ENCODE measurements at regions not wholly inside any gene's neighbourhood (a gene's known extent, or its start where the extent isn't known, plus 50 kb on each side); places are given as distances from the start of the nearest gene placed in this dataset.

DNA sequence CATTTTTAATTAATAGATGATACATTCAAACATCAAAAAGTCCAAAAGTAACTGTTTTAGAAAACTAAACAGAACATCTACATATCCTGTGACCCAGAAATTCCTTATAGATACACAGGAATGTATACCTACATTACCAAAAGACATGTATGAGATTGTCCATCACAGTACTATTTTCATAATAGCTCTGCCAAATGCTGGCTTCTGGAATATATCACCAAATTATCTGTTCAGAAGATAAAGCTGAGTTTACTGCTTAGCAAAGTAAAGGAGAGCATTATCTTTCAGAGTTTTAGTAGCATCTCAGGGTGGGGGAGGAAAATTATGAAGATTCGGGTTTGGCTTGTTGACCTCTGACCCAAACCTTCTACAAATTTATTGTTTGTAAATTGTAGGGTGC is 368.9 kb upstream of the SLC7A11 start:
- TF ChIP-seq, protein P1, sequence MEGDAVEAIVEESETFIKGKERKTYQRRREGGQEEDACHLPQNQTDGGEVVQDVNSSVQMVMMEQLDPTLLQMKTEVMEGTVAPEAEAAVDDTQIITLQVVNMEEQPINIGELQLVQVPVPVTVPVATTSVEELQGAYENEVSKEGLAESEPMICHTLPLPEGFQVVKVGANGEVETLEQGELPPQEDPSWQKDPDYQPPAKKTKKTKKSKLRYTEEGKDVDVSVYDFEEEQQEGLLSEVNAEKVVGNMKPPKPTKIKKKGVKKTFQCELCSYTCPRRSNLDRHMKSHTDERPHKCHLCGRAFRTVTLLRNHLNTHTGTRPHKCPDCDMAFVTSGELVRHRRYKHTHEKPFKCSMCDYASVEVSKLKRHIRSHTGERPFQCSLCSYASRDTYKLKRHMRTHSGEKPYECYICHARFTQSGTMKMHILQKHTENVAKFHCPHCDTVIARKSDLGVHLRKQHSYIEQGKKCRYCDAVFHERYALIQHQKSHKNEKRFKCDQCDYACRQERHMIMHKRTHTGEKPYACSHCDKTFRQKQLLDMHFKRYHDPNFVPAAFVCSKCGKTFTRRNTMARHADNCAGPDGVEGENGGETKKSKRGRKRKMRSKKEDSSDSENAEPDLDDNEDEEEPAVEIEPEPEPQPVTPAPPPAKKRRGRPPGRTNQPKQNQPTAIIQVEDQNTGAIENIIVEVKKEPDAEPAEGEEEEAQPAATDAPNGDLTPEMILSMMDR (conservative IDR thresholded peaks at IDR 0.05): no peak
- no peak overlapping the region for H3K27ac ChIP-seq

DNA sequence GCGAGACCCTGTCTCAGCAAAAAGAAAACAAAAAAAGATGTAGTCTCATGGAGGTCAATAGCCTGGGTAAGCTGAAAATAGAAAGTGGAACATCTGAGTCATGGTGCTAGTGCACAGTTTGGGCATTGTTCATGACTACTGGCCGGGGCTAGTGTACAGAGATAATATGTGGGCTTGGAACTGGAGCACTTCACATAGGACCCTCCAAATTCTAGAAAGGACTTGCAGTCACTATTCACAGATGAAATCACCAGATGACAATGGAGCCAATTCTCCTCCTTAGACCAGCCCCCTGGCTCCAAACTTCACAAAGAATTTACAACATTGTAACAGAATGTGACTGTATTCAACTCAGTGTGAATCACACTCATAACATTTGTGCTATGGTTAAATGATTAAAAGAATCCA is 367.8 kb upstream of the SLC7A11 start:
- TF ChIP-seq, protein P1 (conservative IDR thresholded peaks at IDR 0.05): no peak
- no peak overlapping the region for H3K27ac ChIP-seq

DNA sequence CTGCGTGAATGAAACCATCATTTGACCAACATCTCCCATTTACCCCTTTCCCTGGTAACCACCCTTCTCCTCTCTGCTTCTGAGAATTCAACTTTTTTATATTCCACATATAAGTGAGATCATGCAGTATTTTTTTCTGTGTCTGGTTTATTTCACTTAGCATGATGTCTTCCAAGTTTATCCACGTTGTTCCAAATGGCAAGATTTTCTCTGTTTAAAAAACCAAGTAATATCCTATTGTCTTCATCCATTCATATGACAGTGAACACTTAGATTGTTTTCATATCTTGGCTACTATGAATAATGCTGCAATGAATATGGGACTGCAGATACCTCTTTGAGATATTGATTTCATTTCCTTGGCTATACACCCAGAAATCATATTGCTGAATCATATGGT is 362.4 kb upstream of the SLC7A11 start:
- no peak overlapping the region for H3K27ac ChIP-seq
- TF ChIP-seq, protein P1 (conservative IDR thresholded peaks at IDR 0.05): no peak

DNA sequence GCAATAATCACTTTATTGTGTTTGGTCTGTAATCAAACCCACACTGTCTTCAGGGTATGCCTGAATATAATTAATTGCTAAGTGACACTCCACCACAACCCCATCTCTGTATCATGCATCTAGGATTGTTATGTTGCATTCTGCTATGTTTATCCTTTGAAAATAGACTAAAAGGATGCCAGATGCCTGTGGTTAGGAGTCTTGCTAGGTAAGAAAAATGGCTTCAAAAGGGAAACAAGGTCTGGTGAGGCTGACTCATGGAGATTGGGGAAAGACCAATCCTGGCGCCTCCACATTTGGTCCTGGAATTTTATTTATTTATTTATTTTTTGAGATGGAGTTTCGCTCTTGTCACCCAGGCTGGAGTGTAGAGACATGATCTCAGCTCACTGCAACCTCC is 360.5 kb upstream of the SLC7A11 start:
- TF ChIP-seq, protein P1 (conservative IDR thresholded peaks at IDR 0.05): no peak
- H3K27ac ChIP-seq: no peak overlapping the region

DNA sequence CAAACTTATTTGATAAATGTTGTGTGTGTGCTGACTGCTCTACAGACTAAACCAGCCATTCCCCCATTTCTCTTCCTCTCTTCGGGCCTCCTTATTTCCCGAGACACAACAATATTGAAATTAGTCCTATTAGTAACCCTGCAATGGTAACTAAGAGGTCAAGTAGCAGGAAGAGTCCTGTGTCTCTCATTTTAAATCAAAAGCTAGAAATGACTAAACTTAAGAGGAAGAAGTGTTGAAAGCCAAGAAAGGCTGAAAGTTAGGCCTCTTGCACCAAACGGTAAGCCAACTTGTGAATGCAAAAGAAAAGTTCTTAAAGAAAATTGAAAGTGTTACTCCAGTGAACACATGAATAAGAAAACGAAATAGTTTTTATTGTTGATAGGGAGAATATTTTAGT is 357.8 kb upstream of the SLC7A11 start:
- TF ChIP-seq, protein P1 (conservative IDR thresholded peaks at IDR 0.05): no peak
- no peak overlapping the region for H3K27ac ChIP-seq

DNA sequence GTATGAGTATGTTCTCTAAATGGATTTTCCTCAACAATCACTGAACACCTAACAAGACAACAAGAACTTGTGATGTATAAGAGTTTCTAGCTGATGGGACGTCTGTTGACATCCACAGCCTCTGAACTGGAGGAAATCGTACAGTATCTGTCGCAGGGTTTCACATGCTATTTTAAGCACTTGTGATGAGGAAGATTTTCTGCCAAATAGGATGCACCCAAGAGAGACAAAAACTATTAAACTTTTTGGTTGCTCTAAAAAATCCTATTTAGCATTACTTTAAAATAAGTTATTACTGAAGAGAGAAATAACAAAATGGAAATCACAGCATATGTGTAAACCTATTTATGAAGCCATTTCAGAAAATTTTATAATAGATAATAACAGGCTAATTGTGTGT is 356.1 kb upstream of the SLC7A11 start:
- no peak overlapping the region for H3K27ac ChIP-seq
- TF ChIP-seq, protein P1 (conservative IDR thresholded peaks at IDR 0.05): no peak

DNA sequence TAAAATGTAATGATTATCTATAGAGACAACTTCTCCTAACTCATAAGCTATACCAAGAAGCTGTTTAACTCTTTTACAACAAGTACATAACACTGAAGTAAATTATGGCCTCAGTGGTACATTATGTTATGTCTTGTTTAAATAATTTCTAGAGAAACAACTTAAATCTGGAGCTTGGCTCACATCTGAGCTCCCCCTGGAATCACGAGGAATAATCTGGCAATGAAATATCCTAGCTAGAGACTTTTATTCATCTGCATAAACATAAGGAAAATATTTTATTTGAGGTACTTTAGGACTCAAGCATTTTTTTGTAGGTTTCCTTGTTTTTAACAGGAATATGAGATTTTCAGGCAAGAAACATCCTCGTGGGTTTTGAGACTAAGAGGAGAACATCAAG is 354.7 kb upstream of the SLC7A11 start:
- TF ChIP-seq, protein P1 (conservative IDR thresholded peaks at IDR 0.05): no peak
- no peak overlapping the region for H3K27ac ChIP-seq

Measured in VCaP (cell line).